ENCODE measurements at regions not wholly inside any gene's neighbourhood (a gene's known extent, or its start where the extent isn't known, plus 50 kb on each side); places are given as distances from the start of the nearest gene placed in this dataset.

GRCh38 chr1:229108598-229109201 is 162.2 kb upstream of the RAB4A start (continued):
- peak; percentile 59; the same call in 1 of the 2 replicates for TF ChIP-seq MEF2D (CRISPR knock-in tag; IDR thresholded peaks at IDR 0.05)
- TF ChIP-seq HIC2 (CRISPR knock-in tag; IDR thresholded peaks at IDR 0.05; ENCODE audit: low read depth): peak; percentile 35; the same call in 1 of the 2 replicates
- TF ChIP-seq NONO (IDR thresholded peaks at IDR 0.05): no peak
- TF ChIP-seq NONO (CRISPR knock-in tag; conservative IDR thresholded peaks at IDR 0.05): no peak
- no peak for TF ChIP-seq NR1H2 (CRISPR knock-in tag; IDR thresholded peaks at IDR 0.05; ENCODE audit: borderline replicate concordance, low read depth)
- no peak for TF ChIP-seq ZNF704 (CRISPR knock-in tag; IDR thresholded peaks at IDR 0.05; ENCODE audit: borderline replicate concordance)
- no peak for TF ChIP-seq ZNF101 (CRISPR knock-in tag; IDR thresholded peaks at IDR 0.05; ENCODE audit: borderline replicate concordance, low read depth)
- peak; percentile 54 for TF ChIP-seq HOXA3 (CRISPR knock-in tag; IDR thresholded peaks at IDR 0.05)
- peak; percentile 38; the same call in 1 of the 2 replicates for TF ChIP-seq POGZ (CRISPR knock-in tag; IDR thresholded peaks at IDR 0.05)
- 0 out of 2 replicates have a peak, but pooled peaks have one; percentile 53 for TF ChIP-seq NRL (CRISPR knock-in tag; IDR thresholded peaks at IDR 0.05; ENCODE audit: borderline replicate concordance)
- TF ChIP-seq ISL2 (CRISPR knock-in tag; IDR thresholded peaks at IDR 0.05): no peak
- TF ChIP-seq ZNF564 (CRISPR knock-in tag; IDR thresholded peaks at IDR 0.05): no peak
- TF ChIP-seq SMC3 (IDR thresholded peaks at IDR 0.05; ENCODE audit: low read length): 0 out of 2 replicates have a peak, but pooled peaks have one; percentile 7
- peak; percentile 28; the same call in 1 of the 2 replicates for TF ChIP-seq SP4 (CRISPR knock-in tag; IDR thresholded peaks at IDR 0.05)
- no peak for TF ChIP-seq ZNF484 (CRISPR knock-in tag; IDR thresholded peaks at IDR 0.05; ENCODE audit: borderline replicate concordance, low read depth)
- TF ChIP-seq ZNF383 (CRISPR knock-in tag; IDR thresholded peaks at IDR 0.05; ENCODE audit: borderline replicate concordance): no peak
- peak; percentile 23; the same call in 1 of the 2 replicates for TF ChIP-seq MED1 (CRISPR knock-in tag; IDR thresholded peaks at IDR 0.05)
- TF ChIP-seq KDM2A (CRISPR knock-in tag; IDR thresholded peaks at IDR 0.05; ENCODE audit: borderline replicate concordance, low read depth): no peak
- TF ChIP-seq CBX1 (IDR thresholded peaks at IDR 0.05; ENCODE audit: low read depth): no peak
- no peak for TF ChIP-seq KIAA2018 (CRISPR knock-in tag; IDR thresholded peaks at IDR 0.05; ENCODE audit: borderline replicate concordance)

Data from HepG2 (cell line).